Occipital lobe (tissue), 1 donor: ENCODE measurements at regions not wholly inside any gene's neighbourhood (a gene's known extent, or its start where the extent isn't known, plus 50 kb on each side); places are given as distances from the start of the nearest gene placed in this dataset.

ENCODE experiments used
- DNase-seq: peaks from one replicate; lab custom pipeline; 2025; lab: John Stamatoyannopoulos, UW

- DNase-seq, result no peak
These were observed 1003.1 kb upstream of the GBE1 start for GRCh38 chr3:82764521-82764920.

DNA sequence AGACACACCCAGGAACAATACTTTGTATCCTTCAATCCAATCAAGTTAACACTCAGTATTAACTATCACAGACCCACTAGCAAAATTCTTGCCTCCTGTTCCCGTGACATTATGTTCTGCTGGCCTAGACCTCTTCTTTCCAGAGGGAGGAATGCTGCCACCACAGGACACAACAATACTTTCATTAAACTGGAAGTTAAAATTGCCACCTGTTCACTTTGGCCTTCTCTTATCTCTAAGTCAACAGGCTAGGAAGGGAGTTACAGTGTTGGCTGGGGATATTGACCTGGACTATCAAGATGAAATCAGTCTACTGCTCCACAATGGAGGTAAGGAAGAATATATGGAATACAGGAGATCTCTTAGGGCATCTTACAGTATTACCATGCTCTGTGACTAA lies 1000.4 kb upstream of the GBE1 start:
- no peak for DNase-seq

DNA sequence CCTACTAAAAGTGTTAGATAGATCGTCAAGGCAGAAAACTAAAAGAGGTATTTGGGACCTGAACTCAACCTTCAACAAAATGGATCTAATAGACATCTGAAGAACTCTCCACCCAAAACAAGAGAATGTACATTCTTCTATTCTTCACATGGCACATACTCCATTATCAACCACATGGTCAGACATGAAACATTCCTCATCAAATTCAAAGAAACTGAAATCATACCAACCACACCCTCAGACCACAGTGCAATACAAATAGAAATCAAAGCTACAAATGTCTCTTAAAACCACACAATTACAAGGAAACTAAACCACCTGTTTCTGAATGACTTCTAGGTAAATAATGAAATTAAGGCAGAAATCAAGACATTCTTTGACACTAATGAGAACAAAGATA lies 984.1 kb upstream of the GBE1 start:
- no peak for DNase-seq

DNA sequence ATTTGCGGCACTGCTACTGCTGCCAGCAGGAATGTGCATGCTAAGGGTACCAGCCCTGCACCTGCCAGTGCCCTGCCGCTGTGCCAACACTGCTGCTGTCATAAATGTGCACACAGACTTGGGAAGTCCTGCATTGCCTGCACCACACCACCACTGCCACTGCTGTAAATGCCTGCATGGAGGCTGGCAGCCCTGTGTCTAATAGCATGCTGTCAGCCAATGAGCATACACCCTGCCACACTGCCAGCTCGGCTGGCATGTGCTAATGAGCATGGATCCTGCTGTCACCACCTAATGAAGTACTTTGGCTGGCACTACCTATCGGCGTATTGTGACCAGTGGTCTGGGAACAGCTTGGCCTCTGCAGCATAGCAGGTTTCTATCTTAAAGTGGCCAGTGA lies 981.8 kb upstream of the GBE1 start:
- no peak for DNase-seq

DNA sequence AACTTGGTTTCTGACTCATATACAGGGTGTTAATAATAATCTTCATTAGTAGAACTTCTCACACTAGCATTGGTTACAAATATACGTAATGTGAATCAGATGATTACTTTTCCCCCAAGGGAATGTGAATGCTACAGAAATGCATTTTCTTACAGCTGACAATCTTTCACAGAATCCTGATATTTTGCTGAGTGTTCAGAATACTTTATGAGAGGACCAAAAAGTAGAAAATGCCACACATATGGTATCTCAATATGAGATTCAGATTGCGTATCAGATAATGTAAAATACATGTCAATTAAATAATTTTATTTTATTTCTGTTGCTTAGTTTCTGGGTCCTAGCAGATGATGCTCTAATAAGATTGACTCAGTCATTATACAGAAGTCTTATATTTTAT lies 979.9 kb upstream of the GBE1 start:
- no peak for DNase-seq

GRCh38 chr3:82739390-82739789 lies 977.9 kb upstream of the GBE1 start:
- DNase-seq, result no peak

DNA sequence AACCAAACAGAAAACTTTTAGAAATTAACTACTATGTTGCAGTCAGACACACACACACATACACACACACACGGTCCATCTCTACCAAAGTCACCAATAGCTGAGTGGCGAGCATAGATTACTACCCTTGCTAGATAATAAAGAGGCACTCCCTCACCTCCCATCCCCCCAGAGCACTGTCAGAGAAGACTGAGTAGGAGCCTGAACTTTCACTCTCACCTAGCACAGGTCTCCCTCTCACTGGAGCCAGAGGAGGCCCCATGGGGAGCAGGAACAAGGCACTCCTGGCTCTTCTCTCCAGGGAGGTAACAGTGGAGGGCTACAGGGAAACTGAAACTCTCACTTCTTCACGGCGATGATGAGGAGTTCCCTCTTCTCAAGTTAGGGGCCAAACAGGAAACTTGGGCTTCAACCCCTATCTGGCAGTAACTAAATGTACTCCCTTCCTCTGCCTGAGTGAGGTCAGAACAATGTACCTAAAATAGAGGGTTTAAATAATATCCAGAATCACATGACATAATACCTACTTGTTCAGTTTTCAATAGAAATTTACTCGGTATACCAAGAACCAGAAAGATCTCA lies 975.3 kb upstream of the GBE1 start:
- no peak for DNase-seq

DNA sequence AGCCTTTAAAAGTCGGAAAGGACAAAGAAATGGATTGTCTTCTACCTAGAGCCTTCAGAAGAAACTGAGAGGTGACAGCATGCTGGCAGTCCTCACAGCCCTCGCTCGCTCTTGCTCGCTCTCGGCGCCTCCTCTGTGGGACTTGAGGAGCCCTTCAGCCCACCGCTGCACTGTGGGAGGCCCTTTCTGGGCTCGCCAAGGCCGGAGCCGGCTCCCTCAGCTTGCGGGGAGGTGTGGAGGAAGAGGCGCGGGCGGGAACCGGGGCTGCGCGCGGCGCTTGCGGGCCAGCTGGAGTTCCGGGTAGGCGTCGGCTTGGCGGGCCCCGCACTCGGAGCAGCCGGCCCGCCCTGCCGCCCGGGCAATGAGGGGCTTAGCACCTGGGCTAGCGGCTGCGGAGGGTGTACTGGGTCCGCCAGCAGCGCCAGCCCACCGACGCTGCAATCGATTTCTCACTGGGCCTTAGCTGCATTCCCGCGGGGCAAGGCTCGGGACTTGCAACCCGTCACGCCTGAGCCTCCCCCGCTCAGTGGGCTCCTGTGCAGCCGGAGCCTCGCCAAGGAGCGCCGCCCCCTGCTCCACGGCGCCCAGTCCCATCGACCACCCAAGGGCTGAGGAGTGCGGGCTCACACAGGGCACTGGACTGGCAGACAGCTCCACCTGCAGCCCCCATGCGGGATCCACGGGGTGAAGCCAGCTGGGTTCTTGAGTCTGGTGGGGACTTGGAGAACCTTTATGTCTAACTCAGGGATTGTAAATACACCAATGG lies 953.8 kb upstream of the GBE1 start:
- DNase-seq, result no peak

- DNase-seq, result no peak
These were observed 945.6 kb upstream of the GBE1 start for GRCh38 chr3:82707035-82707434.

GRCh38 chr3:82685761-82686160 lies 924.3 kb upstream of the GBE1 start:
- no peak for DNase-seq

DNA sequence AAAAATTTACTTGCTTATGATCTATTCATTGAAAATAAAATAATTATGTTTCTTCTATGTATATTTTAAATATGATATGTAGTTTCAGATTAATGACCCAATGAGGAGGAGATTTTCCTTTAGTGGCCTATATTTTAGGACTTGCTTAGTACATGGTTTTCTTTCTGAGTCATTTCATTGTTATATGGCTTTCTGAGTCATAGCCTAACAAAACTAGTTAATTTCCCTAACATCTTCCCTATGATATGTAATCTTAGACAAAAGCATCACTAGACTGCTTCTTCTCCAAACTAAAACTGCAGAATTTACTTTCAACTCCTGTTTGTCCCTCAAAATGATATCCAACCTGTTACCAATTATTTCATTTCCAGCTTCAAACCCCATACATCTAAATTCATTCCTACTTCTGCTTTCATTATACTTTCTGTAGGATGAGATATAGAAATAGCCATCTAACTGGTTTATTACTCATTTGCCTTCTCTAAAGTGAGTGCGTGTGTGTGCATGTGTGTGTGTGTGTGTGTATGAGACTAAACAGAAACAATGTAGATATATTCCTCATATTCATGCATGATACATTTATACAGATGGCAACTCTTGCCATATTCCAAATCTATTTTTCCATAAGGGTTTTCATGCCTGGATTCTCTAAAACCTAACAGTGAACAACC lies 915.0 kb upstream of the GBE1 start:
- DNase-seq, result no peak

GRCh38 chr3:82672966-82673365 lies 911.5 kb upstream of the GBE1 start:
- no peak for DNase-seq

DNA sequence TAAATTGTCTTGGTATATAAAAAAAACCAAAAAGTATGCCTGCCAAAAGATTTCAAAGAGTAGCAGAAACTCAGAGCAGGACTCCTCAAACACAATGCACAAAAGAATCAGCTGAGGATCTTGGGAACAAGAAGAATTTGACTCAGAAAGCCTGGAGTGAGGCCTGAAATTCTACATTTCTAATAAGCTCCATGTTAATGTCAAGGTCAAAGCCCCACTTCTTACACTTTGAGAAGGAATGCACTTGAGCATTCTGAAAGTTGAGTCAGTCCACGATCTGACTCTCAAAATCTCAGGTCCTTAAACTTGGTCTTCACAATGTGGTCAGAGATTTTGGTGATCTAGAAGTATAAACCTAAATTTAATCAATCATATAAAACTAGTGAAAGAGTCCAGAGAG lies 910.0 kb upstream of the GBE1 start:
- no peak for DNase-seq

DNA sequence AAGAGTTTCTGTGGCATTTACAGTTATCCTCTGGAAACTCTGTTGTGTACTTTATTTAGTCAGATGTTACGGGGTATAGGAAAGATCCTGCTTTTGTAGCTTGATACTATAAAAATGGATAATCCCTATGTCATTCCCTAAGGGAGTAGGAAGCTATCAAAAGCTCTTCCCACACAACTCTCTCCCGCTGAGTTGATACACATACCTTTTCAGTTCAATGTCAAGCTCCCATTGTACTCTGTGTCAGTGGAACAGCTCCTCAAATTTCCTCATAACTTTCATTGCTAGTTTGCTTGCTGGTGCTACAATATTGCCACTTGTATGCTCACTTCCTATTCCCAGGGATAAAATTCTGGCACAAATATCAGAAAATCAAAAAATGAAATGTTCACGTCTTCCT lies 893.3 kb upstream of the GBE1 start:
- no peak for DNase-seq

DNA sequence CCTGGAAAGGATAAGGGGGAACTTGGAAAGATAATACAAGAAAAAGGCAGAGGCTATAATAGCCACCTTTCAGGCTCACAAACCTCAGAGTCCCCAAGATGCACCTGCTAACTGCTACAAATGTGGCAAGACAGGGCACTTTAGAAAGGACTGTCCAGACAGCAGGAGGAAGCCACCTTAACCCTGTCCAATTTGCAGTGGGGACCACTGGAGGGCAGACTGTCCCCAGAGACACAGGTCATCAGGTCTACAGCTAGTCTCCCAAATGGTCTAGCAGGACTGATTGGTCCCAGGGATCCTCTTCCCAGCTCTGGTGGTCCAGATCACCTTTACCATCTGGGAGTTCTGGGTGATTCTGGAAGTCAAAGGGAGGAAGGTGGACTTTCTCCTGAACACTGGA lies 882.5 kb upstream of the GBE1 start:
- no peak for DNase-seq

- DNase-seq, result no peak
These were observed 880.3 kb upstream of the GBE1 start for GRCh38 chr3:82641701-82642100.

- DNase-seq, result no peak
These were observed 878.8 kb upstream of the GBE1 start for GRCh38 chr3:82640254-82640653.

DNA sequence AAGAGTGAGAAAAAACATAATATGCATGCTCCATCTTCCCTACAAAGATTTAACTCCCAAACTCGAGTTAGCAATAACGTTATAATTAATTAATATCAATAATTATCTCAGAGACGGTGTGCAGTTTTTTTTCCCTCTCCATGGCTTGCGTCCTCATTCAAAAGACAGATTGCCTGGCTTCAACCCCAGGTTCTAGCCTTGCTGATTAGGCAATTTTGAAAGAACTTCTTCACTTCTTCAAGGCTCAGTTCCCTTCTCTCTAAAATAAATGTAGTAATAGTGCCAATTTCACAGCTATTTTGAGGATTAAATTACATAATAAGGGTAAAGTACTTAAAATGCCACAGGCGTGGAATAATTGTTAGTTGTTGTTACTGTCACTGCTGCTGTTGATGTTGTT lies 876.1 kb upstream of the GBE1 start:
- DNase-seq, result no peak

- no peak for DNase-seq
These were observed 874.7 kb upstream of the GBE1 start for GRCh38 chr3:82636177-82636576.

DNA sequence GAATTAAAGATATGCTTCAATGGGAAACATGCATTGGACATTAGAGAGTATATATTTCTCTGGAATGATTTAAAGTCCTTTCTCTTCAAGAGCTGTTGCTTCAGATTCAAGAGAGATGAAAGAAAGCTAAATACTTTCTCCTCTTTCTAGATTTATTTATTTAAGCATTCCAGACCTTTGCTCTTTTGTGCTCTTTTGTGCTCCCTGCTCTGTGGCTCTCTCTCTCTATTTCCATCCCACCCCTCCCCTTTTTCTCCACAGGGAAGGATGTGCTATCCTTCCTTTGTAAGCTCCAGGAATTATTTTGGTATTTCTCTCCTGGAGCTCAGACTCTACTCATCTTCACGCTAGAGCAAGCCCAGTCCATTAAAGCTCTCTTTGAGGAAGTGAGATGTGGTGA lies 871.9 kb upstream of the GBE1 start:
- DNase-seq, result no peak

GRCh38 chr3:82629937-82630336 lies 868.5 kb upstream of the GBE1 start:
- no peak for DNase-seq

DNA sequence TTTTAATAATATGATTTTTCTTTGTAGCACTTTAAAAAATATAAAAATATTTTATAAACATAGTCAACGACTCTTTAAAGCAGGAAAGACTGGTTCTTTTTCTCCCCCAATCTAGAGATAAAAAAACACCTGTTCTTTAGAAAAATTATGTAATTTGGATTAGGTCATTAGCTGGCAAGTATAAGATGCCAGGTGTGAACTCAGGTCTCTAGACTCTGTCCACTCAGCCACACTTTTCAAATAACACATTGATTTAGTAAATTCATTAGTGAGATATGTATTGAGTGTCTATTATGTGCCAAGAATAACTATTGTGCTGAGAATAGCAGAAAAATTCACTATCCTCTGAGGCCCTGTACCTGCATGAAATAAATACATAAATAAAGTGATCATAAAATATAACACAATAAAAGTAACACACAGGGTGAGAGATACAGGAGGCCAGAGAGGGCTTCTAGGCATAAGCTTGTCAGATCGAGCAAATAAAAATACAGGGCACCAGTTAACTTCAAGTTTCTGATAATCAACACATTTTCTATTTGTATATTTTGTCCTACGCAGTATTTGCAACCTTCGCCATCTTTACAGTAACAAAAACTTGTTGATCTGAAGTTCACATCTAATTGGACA lies 867.1 kb upstream of the GBE1 start:
- no peak for DNase-seq

DNA sequence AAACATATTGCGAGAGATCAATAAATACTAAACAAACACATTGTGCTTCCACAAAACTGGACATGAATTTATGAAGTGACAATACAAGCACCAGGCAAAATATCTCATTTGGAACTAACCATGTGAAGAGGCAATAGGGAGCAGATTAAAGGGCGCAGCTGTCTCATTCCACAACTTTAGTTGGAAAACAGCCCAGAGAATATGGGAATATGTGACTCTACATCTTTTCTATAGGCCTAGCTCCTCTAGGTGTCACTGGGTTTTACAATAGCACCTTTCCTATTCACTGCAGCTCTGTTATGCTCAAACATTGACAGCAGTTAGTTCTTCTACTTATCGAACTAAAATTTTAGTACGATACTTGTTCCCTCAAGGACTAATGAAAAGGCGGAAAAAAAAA lies 866.3 kb upstream of the GBE1 start:
- no peak for DNase-seq
